NT2/D1 (cell line): ENCODE measurements at regions not wholly inside any gene's neighbourhood (a gene's known extent, or its start where the extent isn't known, plus 50 kb on each side); places are given as distances from the start of the nearest gene placed in this dataset.

Experiments
- SUZ12 ChIP-seq: IDR thresholded peaks from 2 replicates; pipeline ENCODE4 v1.6.1; 2011; ENCODE audit not compliant: insufficient read length, insufficient read depth; ENCODE audit errors: extremely low read depth
- YY1 ChIP-seq: IDR thresholded peaks from 2 replicates; pipeline ENCODE4 v1.6.1; 2011; ENCODE audit not compliant: insufficient read length, insufficient read depth
- ZNF274 ChIP-seq: IDR thresholded peaks from 2 replicates; pipeline ENCODE4 v1.6.1; 2011; ENCODE audit warnings: mild to moderate bottlenecking, low read depth, low read length

DNA sequence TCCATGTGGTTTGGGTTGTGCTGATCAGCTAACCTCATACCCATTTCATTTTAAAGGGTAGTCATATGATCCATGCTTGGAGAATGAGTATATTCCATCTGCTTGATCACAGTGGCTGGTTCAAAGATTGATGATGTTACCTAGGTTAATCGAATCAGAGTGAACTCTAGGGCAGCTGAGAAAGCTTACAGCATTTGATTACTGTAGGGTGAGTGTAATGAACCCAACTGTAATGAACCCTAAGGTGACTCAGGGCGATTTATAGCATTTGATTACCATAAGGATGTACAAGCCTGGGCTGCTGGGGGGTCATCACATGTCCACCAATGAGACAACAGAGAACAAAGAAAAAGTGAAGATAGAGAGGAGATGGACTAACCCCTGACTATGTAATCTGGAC, 523.1 kb downstream of the ADRA2A start:
- TF ChIP-seq YY1: no peak
- no peak for TF ChIP-seq SUZ12
- no peak for TF ChIP-seq ZNF274
